ENCODE measurements at regions not wholly inside any gene's neighbourhood (a gene's known extent, or its start where the extent isn't known, plus 50 kb on each side); places are given as distances from the start of the nearest gene placed in this dataset.

DNA sequence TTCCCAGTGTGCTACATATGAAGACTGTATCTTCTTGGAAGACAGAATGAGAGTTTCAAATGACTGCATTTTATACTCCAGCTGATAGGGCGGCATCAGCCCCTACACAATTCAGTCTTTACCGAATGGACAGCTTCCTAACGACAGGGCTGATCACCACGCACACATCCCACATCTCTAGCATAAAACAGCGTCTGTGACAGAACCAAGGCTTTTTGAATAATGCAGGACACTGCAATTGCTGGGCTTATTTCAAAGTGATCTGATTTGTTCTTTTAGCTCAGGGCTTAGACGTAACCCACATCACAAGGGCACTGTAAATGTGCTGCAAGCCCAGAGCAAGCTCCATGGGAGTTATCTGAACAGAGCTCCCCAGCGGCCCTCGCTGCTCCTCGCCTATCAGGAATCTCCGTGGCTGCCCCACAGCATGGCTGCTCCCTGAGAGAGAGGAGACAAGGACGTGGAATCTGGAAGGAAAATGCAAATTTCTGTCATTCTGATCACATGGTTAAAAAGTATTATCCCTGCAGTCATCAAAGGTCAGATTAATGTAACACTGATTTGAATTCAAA, 158.5 kb upstream of the ALKAL2 start:
- Histone ChIP-seq H3K4me3 (IDR thresholded peaks at IDR 0.05; ENCODE audit: insufficient read depth, low read depth, low read length) (no peak overlapping the region), H3K4me1 (ENCODE audit: low read depth, poor library complexity, severe bottlenecking) (no peaks in the 10 kb centered on the region), H2AFZ (ENCODE audit: low read depth) (no peak overlapping the region)

GRCh38 chr2:445896-446295, 158.0 kb upstream of the ALKAL2 start:
- H3K27me3 ChIP-seq (ENCODE audit: insufficient read depth, low read depth) = no peaks in the 10 kb centered on the region
- no peak overlapping the region for H3K4me2 ChIP-seq
- no peak overlapping the region for H3K27ac ChIP-seq
- H4K20me1 ChIP-seq (ENCODE audit: insufficient read depth) = no peaks in the 10 kb centered on the region
- no peak overlapping the region for H2AFZ ChIP-seq (ENCODE audit: low read depth)
- no peak overlapping the region for H3K9ac ChIP-seq
- H3K4me1 ChIP-seq (ENCODE audit: low read depth, poor library complexity, severe bottlenecking) = no peaks in the 10 kb centered on the region
- TF ChIP-seq, protein P1, sequence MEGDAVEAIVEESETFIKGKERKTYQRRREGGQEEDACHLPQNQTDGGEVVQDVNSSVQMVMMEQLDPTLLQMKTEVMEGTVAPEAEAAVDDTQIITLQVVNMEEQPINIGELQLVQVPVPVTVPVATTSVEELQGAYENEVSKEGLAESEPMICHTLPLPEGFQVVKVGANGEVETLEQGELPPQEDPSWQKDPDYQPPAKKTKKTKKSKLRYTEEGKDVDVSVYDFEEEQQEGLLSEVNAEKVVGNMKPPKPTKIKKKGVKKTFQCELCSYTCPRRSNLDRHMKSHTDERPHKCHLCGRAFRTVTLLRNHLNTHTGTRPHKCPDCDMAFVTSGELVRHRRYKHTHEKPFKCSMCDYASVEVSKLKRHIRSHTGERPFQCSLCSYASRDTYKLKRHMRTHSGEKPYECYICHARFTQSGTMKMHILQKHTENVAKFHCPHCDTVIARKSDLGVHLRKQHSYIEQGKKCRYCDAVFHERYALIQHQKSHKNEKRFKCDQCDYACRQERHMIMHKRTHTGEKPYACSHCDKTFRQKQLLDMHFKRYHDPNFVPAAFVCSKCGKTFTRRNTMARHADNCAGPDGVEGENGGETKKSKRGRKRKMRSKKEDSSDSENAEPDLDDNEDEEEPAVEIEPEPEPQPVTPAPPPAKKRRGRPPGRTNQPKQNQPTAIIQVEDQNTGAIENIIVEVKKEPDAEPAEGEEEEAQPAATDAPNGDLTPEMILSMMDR (conservative IDR thresholded peaks at IDR 0.05; ENCODE audit: low read depth, low read length) = no peak
- H3K4me3 ChIP-seq (IDR thresholded peaks at IDR 0.05; ENCODE audit: insufficient read depth, low read depth, low read length) = no peak overlapping the region
- H3K79me2 ChIP-seq (ENCODE audit: insufficient read depth, low read depth) = no peaks in the 10 kb centered on the region
- H3K36me3 ChIP-seq (ENCODE audit: insufficient read depth) = no peaks in the 10 kb centered on the region

More for the DNA sequence above, 158.5 kb upstream of the ALKAL2 start:
- TF ChIP-seq, protein P1 (conservative IDR thresholded peaks at IDR 0.05; ENCODE audit: low read depth, low read length) = no peak
- Histone ChIP-seq H3K27me3 (ENCODE audit: insufficient read depth, low read depth) (no peaks in the 10 kb centered on the region), H3K9ac (no peak overlapping the region), H4K20me1 (ENCODE audit: insufficient read depth) (no peaks in the 10 kb centered on the region), H3K27ac (no peak overlapping the region), H3K79me2 (ENCODE audit: insufficient read depth, low read depth) (no peaks in the 10 kb centered on the region), H3K36me3 (ENCODE audit: insufficient read depth) (no peaks in the 10 kb centered on the region), H3K4me2 (no peak overlapping the region)

- Histone ChIP-seq H3K27ac (no peak overlapping the region), H3K79me2 (ENCODE audit: insufficient read depth, low read depth) (no peaks in the 10 kb centered on the region), H3K27me3 (ENCODE audit: insufficient read depth, low read depth) (no peaks in the 10 kb centered on the region), H3K4me2 (no peak overlapping the region), H3K36me3 (ENCODE audit: insufficient read depth) (no peaks in the 10 kb centered on the region), H2AFZ (ENCODE audit: low read depth) (no peak overlapping the region), H3K4me3 (IDR thresholded peaks at IDR 0.05; ENCODE audit: insufficient read depth, low read depth, low read length) (no peak overlapping the region), H4K20me1 (ENCODE audit: insufficient read depth) (no peaks in the 10 kb centered on the region), H3K4me1 (ENCODE audit: low read depth, poor library complexity, severe bottlenecking) (no peaks in the 10 kb centered on the region), H3K9ac (no peak overlapping the region)
- TF ChIP-seq, protein P1 (conservative IDR thresholded peaks at IDR 0.05; ENCODE audit: low read depth, low read length) = no peak
These were observed 157.3 kb upstream of the ALKAL2 start for GRCh38 chr2:444937-445884.

GRCh38 chr2:443741-444140, 155.8 kb upstream of the ALKAL2 start:
- H3K27ac ChIP-seq = no peak overlapping the region
- H3K4me2 ChIP-seq = no peak overlapping the region
- H3K4me3 ChIP-seq (IDR thresholded peaks at IDR 0.05; ENCODE audit: insufficient read depth, low read depth, low read length) = no peak overlapping the region

More at GRCh38 chr2:443741-444140, 155.8 kb upstream of the ALKAL2 start:
- H3K27me3 ChIP-seq (ENCODE audit: insufficient read depth, low read depth) = no peaks in the 10 kb centered on the region
- H2AFZ ChIP-seq (ENCODE audit: low read depth) = no peak overlapping the region
- no peaks in the 10 kb centered on the region for H3K4me1 ChIP-seq (ENCODE audit: low read depth, poor library complexity, severe bottlenecking)
- no peak overlapping the region for H3K9ac ChIP-seq
- H3K79me2 ChIP-seq (ENCODE audit: insufficient read depth, low read depth) = no peaks in the 10 kb centered on the region
- TF ChIP-seq, protein P1 (conservative IDR thresholded peaks at IDR 0.05; ENCODE audit: low read depth, low read length) = no peak
- no peaks in the 10 kb centered on the region for H3K36me3 ChIP-seq (ENCODE audit: insufficient read depth)
- no peaks in the 10 kb centered on the region for H4K20me1 ChIP-seq (ENCODE audit: insufficient read depth)
